Transverse colon (tissue), 4 donors: ENCODE measurements at regions not wholly inside any gene's neighbourhood (a gene's known extent, or its start where the extent isn't known, plus 50 kb on each side); places are given as distances from the start of the nearest gene placed in this dataset.

Source experiments
- DNase-seq: peaks from one replicate; pipeline ENCODE4 v3.0.0-alpha.2; 2019
- H3K27ac ChIP-seq, 4 donors: fragments of 200-600 bp; sonication (generic); 2 replicates each; pipeline ENCODE4 v1.5.1; 2016 to 2018; ENCODE audit warnings: inconsistent platforms in 4 of 4
- H3K27me3 ChIP-seq: fragments of 200-600 bp; sonication (generic); 2 replicates; pipeline ENCODE4 v1.5.1; 2017; ENCODE audit warnings: inconsistent platforms
- H3K36me3 ChIP-seq, 4 donors: fragments of 200-600 bp; sonication (generic); 2 replicates each; pipeline ENCODE4 v1.5.1; 2017 to 2019; ENCODE audit warnings: inconsistent platforms in 4 of 4
- H3K4me1 ChIP-seq, 4 donors: fragments of 200-600 bp; sonication (generic); 2 replicates each; pipeline ENCODE4 v1.5.1; 2017 to 2020; ENCODE audit warnings: inconsistent platforms in 4 of 4
- H3K4me3 ChIP-seq, 4 donors: fragments of 200-600 bp; sonication (generic); 1 replicate in 1 of 4; 2 replicates in 3 of 4; pipeline versions ENCODE4 v1.5.1 to v1.6.1; 2017 to 2019; ENCODE audit warnings: inconsistent platforms in 4 of 4
- H3K9me3 ChIP-seq, 2 donors: fragments of 200-600 bp; sonication (generic); 2 replicates each; pipeline ENCODE4 v1.5.1; 2017 to 2019; ENCODE audit warnings: inconsistent platforms in 2 of 2
- EP300 ChIP-seq: sonication (generic); formaldehyde crosslinking; IDR thresholded peaks from one replicate; pipeline ENCODE4 v1.6.1; 2017; ENCODE audit warnings: antibody characterized with exemption, low read depth
- POLR2A ChIP-seq: fragments of 450-650 bp; IDR thresholded peaks from one replicate; pipeline ENCODE4 v1.6.1; 2016; ENCODE audit warnings: antibody characterized with exemption, mild to moderate bottlenecking, moderate library complexity
- POLR2AphosphoS5 ChIP-seq, 3 donors: sonication (generic); formaldehyde crosslinking; IDR thresholded peaks; one replicate each; pipeline ENCODE4 v1.6.1; 2016; ENCODE audit warnings: antibody characterized with exemption in 3 of 3
- WGBS, 2 donors: methylation state at CpG; one replicate each; pipeline ENCODE4 v1.1.5; 2018; ENCODE audit warnings: low coverage in 1 of 2; 5-methylcytosine and 5-hydroxymethylcytosine counted together
- in situ Hi-C, 4 donors: fragments of 200-750 bp; cut with MboI; loops; one replicate each; pipeline versions ENCODE4 v1.15.0 to v1.15.1; 2017; ENCODE audit warnings: low sequenced_read_pairs in 3 of 4, low pct_ligation_motif_present in 1 of 4, low pct_unique_long_range_greater_than_20kb in 1 of 4
- intact Hi-C: fragments of 100-400 bp; cut with DNase I; formaldehyde crosslinking; loops from one replicate; pipeline ENCODE4 v1.15.1; 2023; ENCODE audit warnings: low total_unique reads
- TF ChIP-seq, protein P1 (sequence below), 5 experiments: fragments of 200-600 bp in 3 of 5; fragments of 450-650 bp in 2 of 5; sonication (generic) in 3 of 5; IDR thresholded peaks; 1 replicate in 2 of 5; 2 replicates in 3 of 5; pipeline ENCODE4 v1.5.1; 2016 to 2017; ENCODE audit warnings: antibody characterized with exemption in 5 of 5, inconsistent platforms in 3 of 5, mild to moderate bottlenecking in 2 of 5, moderate library complexity in 1 of 5

DNA sequence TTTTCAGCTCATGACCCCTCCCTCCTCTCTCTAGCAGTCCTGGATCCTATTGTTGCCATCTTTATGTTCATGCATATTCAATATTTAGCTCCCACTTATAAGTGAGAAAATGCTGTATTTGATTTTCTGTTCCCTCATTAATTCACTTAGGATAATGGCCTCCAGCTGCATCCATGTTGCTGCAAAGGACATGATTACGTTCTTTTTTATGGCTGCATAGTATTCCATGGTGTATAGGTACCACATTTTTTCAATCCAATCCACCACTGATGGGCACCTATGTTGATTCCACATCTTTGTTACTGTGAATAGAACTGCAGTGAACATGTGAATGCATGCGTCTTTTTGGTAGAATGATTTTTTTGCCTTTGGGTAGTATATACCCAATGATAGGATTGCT, 188.4 kb downstream of the FOXL1 start:
- Histone ChIP-seq H3K27me3 (peaks cover 17% of the 10 kb centered on the region), H3K27ac (no peak overlapping the region), H3K9me3 (no peaks in the 10 kb centered on the region), H3K4me1 (no peaks in the 10 kb centered on the region), H3K4me3 (no peak overlapping the region), H3K36me3 (no peaks in the 10 kb centered on the region)
- no peak for DNase-seq
- intact Hi-C loops: no loop called here
- WGBS, 2 donors: 89 to 94% methylated on average over 2 of the region's 2 CpGs
- TF ChIP-seq, protein P1, sequence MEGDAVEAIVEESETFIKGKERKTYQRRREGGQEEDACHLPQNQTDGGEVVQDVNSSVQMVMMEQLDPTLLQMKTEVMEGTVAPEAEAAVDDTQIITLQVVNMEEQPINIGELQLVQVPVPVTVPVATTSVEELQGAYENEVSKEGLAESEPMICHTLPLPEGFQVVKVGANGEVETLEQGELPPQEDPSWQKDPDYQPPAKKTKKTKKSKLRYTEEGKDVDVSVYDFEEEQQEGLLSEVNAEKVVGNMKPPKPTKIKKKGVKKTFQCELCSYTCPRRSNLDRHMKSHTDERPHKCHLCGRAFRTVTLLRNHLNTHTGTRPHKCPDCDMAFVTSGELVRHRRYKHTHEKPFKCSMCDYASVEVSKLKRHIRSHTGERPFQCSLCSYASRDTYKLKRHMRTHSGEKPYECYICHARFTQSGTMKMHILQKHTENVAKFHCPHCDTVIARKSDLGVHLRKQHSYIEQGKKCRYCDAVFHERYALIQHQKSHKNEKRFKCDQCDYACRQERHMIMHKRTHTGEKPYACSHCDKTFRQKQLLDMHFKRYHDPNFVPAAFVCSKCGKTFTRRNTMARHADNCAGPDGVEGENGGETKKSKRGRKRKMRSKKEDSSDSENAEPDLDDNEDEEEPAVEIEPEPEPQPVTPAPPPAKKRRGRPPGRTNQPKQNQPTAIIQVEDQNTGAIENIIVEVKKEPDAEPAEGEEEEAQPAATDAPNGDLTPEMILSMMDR (IDR thresholded peaks at IDR 0.05): no peak
- TF ChIP-seq POLR2AphosphoS5 (IDR thresholded peaks at IDR 0.05) (no peak), EP300 (no peak), POLR2A (no peak)
- in situ Hi-C loops: no loop called here

DNA sequence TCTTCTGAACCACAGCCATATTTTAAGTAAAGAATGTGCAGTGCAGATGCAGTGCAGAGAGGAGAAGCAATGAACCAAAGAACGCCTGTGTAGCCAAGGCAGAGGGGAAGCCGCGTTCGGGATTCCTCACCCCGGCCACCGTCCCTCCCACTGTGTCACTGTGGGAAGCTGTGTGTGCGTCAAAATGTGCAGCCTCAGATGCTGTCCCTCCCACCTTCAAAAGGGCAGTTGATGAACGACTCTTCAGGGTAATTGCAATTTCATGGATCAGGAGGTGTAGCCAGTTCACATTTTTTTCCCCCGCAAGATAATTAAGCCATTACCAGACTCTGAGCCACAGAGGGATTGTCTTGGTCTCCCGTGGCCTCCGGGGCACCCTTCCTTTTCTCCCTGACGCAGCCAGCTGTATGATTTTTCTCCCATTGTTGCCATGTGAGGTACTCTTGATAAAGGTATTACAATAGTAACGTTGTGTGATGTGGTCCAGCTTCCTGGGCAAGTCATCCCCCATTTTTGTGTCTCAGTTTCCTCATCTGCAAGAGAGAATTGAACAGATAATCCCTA, 190.0 kb downstream of the FOXL1 start:
- peaks cover 6% of the 10 kb centered on the region for H3K27me3 ChIP-seq
- intact Hi-C loops: no loop called here

DNA sequence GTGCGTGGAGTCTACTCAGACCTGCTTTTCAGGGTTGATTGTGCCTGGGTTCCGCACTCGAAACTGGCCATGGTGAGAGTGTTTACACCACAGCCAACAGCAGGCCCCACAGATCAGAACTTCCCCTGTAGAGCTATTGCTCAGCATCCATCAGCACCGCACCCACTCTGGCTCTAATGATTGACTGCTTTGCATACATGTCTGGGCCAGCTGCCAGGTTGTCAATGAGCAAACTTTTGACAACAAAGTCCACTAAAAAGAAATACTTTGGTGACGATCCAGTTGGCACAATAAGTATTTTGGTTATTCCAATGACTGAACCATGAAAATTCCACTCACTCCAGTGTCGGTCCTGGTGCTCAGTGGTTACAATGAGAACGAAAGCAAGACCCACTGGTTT, 190.7 kb downstream of the FOXL1 start:
- in situ Hi-C loops (no loop called here), intact Hi-C loops (no loop called here)
- H3K4me3 ChIP-seq: no peak overlapping the region
- DNase-seq: no peak
- no peaks in the 10 kb centered on the region for H3K9me3 ChIP-seq
- H3K27ac ChIP-seq: no peak overlapping the region
- H3K36me3 ChIP-seq: no peaks in the 10 kb centered on the region
- 52 to 80% methylated on average over 2 to 7 of the region's 7 CpGs for WGBS, 2 donors
- no peaks in the 10 kb centered on the region for H3K4me1 ChIP-seq
- no peak for TF ChIP-seq POLR2AphosphoS5 (IDR thresholded peaks at IDR 0.05)
- TF ChIP-seq, protein P1 (IDR thresholded peaks at IDR 0.05): no peak
- no peak for TF ChIP-seq POLR2A
- TF ChIP-seq EP300: no peak
- peaks cover 6% of the 10 kb centered on the region for H3K27me3 ChIP-seq

More for the DNA sequence above, 190.0 kb downstream of the FOXL1 start:
- no peaks in the 10 kb centered on the region for H3K36me3 ChIP-seq
- no peaks in the 10 kb centered on the region for H3K9me3 ChIP-seq
- no peaks in the 10 kb centered on the region for H3K4me1 ChIP-seq
- in situ Hi-C loops: no loop called here
- no peak for TF ChIP-seq POLR2A
- TF ChIP-seq, protein P1 (IDR thresholded peaks at IDR 0.05): no peak
- TF ChIP-seq EP300: no peak
- TF ChIP-seq POLR2AphosphoS5 (IDR thresholded peaks at IDR 0.05): no peak
- no peak for DNase-seq
- H3K4me3 ChIP-seq: no peak overlapping the region
- H3K27ac ChIP-seq: no peak overlapping the region
- 65 to 67% methylated on average over 7 to 13 of the region's 13 CpGs for WGBS, 2 donors

DNA sequence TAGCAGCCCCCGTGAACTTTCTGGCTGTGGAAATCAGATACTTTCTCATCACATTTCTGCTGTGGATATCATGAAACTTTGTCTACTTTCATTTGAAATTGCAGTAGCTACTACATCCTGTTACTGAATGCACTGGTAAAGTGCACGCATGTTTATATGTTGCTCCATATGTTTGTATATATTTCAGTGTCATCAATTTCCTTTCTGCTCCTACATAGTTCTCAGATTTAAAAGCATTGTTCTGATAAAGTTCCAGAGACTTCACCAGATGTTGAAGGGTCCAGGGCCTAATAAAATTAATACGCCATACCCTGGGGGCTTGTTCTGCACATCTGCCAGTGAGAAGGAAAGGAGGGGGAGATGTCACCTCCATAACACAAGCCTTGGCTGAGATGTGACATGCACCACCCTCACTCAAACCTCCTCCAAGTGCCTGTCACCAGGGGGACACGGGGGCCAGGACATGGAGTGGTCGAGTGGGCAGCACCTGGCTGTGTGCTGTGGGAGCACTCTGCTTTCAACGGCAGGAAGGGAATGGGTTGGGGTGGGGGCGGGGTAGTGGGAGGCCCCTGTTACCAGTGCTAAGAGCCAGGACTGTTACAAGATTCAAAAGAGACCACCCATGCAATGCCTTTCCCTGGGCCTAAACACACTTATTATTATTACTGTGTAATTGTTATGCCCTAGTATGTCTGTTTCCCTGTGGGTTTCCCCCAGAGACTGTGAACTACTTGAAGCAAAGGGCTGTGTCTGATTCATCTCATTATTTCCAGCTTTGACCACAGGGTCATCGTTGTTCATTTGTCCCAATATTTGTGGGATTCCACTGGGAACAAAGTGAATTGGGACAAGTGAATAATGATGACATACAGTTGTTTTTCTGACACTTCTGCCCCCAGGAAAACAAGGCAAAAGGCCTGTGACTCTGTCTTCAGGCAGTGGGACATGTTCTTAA, 193.4 kb downstream of the FOXL1 start:
- Histone ChIP-seq H3K9me3 (no peaks in the 10 kb centered on the region), H3K4me3 (no peak overlapping the region), H3K27ac (no peak overlapping the region), H3K4me1 (no peaks in the 10 kb centered on the region), H3K27me3 (peaks cover 20% of the 10 kb centered on the region), H3K36me3 (no peaks in the 10 kb centered on the region)
- TF ChIP-seq POLR2A (no peak), POLR2AphosphoS5 (IDR thresholded peaks at IDR 0.05) (no peak), EP300 (no peak)
- TF ChIP-seq, protein P1 (IDR thresholded peaks at IDR 0.05): no peak
- intact Hi-C loops (no loop called here), in situ Hi-C loops (no loop called here)
- 55 to 80% methylated on average over 1 to 8 of the region's 8 CpGs for WGBS, 2 donors
- DNase-seq: no peak
